ENCODE measurements at regions not wholly inside any gene's neighbourhood (a gene's known extent, or its start where the extent isn't known, plus 50 kb on each side); places are given as distances from the start of the nearest gene placed in this dataset.

DNA sequence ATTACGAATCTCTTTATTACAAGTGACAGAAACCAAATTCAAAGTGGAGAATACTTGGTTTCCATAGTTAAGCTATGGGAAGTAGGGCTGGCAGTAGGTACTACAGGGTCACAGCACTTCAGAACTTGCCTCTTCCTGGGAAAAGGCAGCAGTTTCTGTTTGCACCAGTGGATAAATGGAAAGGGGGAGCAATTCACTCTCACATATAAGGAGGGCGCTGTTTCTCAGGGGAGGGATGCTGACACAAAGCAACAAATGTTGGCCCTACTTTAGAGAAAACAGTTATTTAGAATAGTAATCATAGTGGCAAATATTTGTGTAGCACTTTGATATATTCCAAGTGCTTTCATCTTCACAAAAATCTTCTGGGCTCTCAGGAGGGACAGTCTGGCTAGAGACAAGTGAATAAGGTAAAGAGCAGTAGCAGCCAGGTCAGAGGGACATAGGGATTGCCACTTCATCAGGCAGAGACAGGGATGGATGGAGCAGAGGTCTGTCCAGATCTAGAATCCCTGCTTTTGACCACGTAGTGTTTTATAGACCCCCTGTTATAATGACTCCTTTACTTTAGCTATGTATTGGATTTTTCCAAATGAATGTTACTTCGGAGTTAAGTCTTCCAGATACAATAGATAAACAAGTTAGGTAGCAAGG, 554.8 kb upstream of the SGCD start:
- TF ChIP-seq TAF1 (IDR thresholded peaks at IDR 0.05; ENCODE audit: borderline replicate concordance, low read depth, low read length) (no peak), POLR2AphosphoS5 (IDR thresholded peaks at IDR 0.05; ENCODE audit: low read depth, low read length) (no peak)

Data from GM12892 (cell line).